Femur (tissue), 1 donor: ENCODE measurements at regions not wholly inside any gene's neighbourhood (a gene's known extent, or its start where the extent isn't known, plus 50 kb on each side); places are given as distances from the start of the nearest gene placed in this dataset.
"Not testable (repeated sequence)": the region's sequence is repeated elsewhere in the genome, so short reads cannot be mapped to it uniquely, and the experiment has no call there.

Experiments
- DNase-seq: peaks from one replicate; pipeline ENCODE4 v3.0.0-alpha.2; 2017

GRCh38 chr1:99481-99880 lies 352.0 kb downstream of the OR4F29 start:
- not testable (repeated sequence) for DNase-seq

DNA sequence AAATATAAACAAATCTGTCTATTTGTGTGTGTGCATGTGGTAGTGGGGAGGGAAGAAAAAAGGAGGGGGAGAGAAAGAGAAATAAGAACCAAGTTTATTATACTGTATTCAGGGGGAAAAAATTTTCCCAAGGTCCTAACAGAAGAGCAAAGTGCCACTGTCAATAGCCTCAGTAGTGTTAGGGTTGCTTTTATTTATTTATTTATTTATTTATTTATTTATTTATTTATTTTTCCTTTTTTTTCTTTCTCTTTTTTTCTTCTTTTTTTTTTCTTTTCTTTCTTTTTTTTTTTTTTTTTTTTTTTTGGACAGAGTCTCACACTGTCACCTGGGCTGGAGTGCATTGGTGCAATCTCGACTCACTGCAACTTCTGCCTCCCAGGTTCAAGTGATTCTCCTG lies 352.7 kb downstream of the OR4F29 start:
- DNase-seq: not testable (repeated sequence)

GRCh38 chr1:91279-91678 lies 360.2 kb downstream of the OR4F29 start:
- not testable (repeated sequence) for DNase-seq

GRCh38 chr1:88110-88509 lies 363.4 kb downstream of the OR4F29 start:
- DNase-seq: not testable (repeated sequence)

DNA sequence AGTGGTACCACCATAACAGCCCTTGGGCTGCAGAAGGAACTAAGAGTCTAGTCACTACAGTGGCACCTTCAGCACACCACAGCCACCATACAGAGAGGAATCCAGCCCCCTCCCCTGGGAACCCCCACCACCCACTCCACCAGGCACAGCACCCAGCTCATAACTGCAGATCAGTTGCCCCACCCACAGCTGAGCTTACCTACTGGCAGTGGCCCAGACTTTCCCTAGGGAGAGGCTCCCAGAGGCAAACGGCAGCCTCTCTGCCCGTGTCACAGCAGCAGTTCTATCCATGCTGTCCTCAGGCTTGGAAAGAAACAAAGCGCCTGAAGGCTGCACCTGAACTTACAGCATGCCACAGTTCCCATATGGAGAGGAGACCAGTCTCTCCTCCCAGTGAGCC lies 372.3 kb downstream of the OR4F29 start:
- DNase-seq: not testable (repeated sequence)

DNA sequence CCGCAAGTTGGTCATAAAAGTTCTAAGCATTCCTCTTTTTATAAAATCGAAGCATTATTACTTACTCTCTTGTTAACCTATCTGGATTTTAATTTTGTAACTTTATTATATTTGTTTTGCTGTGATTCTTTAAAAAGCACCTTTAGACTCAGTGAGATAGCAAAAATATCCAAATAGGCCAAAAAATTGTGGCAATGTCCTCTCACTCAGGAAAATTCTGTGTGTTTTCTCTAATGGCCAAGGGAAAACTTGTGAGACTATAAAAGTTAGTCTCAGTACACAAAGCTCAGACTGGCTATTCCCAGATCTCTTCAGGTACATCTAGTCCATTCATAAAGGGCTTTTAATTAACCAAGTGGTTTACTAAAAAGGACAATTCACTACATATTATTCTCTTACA lies 386.4 kb downstream of the OR4F29 start, which contains the start of gene OR4F5:
Gene OR4F5 (plus strand): TSS at position 301 of the 400 bp plus-strand sequence.
- not testable (repeated sequence) for DNase-seq

DNA sequence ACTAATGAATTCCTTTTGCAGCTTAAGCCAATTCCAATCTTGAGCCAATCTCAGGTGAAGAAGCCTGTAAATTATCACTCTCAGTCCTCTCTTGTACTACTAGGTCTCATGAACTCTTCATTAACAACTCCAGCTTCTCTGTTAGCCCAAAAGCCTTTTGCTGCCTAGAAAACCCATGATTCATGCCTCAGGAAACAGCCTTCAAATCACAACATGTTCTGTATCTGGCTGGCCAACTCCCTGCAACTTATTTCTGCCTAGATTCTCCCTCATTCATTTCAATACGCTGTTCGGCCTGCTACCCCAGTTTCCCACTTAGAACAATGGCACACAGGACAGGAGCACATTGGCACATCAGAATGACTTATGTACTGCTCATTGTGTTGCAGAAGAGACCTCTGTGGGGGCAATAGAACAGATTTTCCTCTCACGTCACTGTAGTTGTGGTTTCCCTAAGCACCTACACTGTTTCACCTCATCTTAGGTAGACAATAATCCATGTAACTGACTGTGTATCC lies 395.4 kb downstream of the OR4F29 start:
- DNase-seq: not testable (repeated sequence)

DNA sequence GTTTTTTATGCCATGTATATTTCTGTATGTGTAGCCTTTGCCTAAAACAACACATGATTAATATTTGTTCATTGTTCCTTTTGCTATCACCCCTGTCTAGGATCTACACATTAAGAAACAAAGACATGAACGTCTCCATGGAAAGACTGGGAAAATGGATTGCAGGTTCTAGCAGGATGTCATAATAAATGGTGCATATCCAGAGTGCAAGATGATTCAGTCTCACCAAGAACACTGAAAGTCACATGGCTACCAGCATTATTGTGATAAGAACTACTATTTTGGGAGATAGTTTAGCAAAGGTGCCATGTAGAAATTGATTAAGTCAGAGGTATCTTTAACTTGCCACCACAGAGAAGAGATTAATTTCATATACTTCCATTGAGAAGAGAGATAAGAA lies 398.3 kb downstream of the OR4F29 start:
- DNase-seq: not testable (repeated sequence)

GRCh38 chr1:41965-42466 lies 409.5 kb downstream of the OR4F29 start:
- not testable (repeated sequence) for DNase-seq

DNA sequence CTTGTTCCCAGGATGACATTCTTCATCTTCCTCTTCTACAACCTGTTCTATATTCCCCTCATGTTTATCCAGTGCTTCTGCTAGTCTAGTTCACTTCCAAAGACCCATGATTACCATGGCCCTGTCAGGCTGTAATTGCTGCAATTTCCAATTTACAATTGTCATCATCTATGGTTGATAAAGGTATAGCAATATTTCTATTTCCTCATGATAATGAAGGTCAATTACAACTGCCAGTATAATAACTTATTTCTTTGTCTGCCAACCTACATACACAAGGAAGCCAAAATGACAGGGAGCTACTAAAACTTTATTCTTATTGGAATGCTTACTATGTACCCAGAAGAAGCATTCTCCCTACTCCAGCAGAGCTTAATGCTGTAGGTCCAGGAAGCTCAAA lies 410.3 kb downstream of the OR4F29 start:
- DNase-seq: not testable (repeated sequence)

DNA sequence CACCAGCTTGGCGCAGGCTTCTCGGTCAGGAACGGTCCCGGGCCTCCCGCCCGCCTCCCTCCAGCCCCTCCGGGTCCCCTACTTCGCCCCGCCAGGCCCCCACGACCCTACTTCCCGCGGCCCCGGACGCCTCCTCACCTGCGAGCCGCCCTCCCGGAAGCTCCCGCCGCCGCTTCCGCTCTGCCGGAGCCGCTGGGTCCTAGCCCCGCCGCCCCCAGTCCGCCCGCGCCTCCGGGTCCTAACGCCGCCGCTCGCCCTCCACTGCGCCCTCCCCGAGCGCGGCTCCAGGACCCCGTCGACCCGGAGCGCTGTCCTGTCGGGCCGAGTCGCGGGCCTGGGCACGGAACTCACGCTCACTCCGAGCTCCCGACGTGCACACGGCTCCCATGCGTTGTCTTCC lies 422.3 kb downstream of the OR4F29 start:
- not testable (repeated sequence) for DNase-seq

DNA sequence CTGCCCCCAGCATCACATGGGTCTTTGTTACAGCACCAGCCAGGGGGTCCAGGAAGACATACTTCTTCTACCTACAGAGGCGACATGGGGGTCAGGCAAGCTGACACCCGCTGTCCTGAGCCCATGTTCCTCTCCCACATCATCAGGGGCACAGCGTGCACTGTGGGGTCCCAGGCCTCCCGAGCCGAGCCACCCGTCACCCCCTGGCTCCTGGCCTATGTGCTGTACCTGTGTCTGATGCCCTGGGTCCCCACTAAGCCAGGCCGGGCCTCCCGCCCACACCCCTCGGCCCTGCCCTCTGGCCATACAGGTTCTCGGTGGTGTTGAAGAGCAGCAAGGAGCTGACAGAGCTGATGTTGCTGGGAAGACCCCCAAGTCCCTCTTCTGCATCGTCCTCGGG lies 434.2 kb downstream of the OR4F29 start:
- not testable (repeated sequence) for DNase-seq

- DNase-seq: not testable (repeated sequence)
These were observed 435.5 kb downstream of the OR4F29 start for GRCh38 chr1:16025-16424.

DNA sequence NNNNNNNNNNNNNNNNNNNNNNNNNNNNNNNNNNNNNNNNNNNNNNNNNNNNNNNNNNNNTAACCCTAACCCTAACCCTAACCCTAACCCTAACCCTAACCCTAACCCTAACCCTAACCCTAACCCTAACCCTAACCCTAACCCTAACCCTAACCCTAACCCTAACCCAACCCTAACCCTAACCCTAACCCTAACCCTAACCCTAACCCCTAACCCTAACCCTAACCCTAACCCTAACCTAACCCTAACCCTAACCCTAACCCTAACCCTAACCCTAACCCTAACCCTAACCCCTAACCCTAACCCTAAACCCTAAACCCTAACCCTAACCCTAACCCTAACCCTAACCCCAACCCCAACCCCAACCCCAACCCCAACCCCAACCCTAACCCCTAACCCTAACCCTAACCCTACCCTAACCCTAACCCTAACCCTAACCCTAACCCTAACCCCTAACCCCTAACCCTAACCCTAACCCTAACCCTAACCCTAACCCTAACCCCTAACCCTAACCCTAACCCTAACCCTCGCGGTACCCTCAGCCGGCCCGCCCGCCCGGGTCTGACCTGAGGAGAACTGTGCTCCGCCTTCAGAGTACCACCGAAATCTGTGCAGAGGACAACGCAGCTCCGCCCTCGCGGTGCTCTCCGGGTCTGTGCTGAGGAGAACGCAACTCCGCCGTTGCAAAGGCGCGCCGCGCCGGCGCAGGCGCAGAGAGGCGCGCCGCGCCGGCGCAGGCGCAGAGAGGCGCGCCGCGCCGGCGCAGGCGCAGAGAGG lies 441.3 kb downstream of the OR4F29 start:
- DNase-seq: not testable (repeated sequence)
